ENCODE measurements at regions not wholly inside any gene's neighbourhood (a gene's known extent, or its start where the extent isn't known, plus 50 kb on each side); places are given as distances from the start of the nearest gene placed in this dataset.

GRCh38 chr4:14792702-14793227 lies 209.5 kb upstream of the CPEB2 start:
- peak; percentile 46 for DNase-seq (ENCODE audit: low read depth, low spot score)
- Histone ChIP-seq H3K27ac (ENCODE audit: control insufficient read depth, insufficient read depth, low read length) (peak overlapping the region; percentile 51), H3K4me3 (ENCODE audit: control insufficient read depth in 2 of 3, extremely low read depth in 1 of 3, insufficient read depth in 2 of 3, low read depth in 1 of 3, low read length in 3 of 3) (no peak overlapping the region), H3K27me3 (ENCODE audit: control insufficient read depth, extremely low read depth, insufficient read depth, low read length) (no peaks in the 10 kb centered on the region), H3K4me1 (ENCODE audit: control insufficient read depth, extremely low read depth, insufficient read depth, low read length) (peaks cover 14% of the 10 kb centered on the region), H4K20me1 (ENCODE audit: control insufficient read depth, extremely low read depth, insufficient read depth, low read length) (no peaks in the 10 kb centered on the region), H3K9ac (ENCODE audit: control insufficient read depth, extremely low read depth, insufficient read depth, low read length) (no peak overlapping the region), H3K9me3 (ENCODE audit: control insufficient read depth, low read depth, low read length) (no peaks in the 10 kb centered on the region), H3K79me2 (ENCODE audit: control insufficient read depth, insufficient read depth, low read length) (no peaks in the 10 kb centered on the region), H3K4me2 (ENCODE audit: control insufficient read depth, extremely low read depth, insufficient read depth, low read depth, low read length) (peak overlapping the region; percentile 39), H3K9me1 (ENCODE audit: control insufficient read depth, extremely low read depth, insufficient read depth, low read length) (no peaks in the 10 kb centered on the region), H3K36me3 (ENCODE audit: control insufficient read depth in 2 of 2, extremely low read depth in 1 of 2, insufficient read depth in 2 of 2, low read length in 2 of 2) (no peaks in the 10 kb centered on the region), H2AFZ (ENCODE audit: control insufficient read depth, low read length) (peak overlapping the region; percentile 74)
- TF ChIP-seq, protein P1, sequence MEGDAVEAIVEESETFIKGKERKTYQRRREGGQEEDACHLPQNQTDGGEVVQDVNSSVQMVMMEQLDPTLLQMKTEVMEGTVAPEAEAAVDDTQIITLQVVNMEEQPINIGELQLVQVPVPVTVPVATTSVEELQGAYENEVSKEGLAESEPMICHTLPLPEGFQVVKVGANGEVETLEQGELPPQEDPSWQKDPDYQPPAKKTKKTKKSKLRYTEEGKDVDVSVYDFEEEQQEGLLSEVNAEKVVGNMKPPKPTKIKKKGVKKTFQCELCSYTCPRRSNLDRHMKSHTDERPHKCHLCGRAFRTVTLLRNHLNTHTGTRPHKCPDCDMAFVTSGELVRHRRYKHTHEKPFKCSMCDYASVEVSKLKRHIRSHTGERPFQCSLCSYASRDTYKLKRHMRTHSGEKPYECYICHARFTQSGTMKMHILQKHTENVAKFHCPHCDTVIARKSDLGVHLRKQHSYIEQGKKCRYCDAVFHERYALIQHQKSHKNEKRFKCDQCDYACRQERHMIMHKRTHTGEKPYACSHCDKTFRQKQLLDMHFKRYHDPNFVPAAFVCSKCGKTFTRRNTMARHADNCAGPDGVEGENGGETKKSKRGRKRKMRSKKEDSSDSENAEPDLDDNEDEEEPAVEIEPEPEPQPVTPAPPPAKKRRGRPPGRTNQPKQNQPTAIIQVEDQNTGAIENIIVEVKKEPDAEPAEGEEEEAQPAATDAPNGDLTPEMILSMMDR (optimal IDR thresholded peaks at IDR 0.05 in 1 of 3, IDR thresholded peaks at IDR 0.05 in 1 of 3, conservative IDR thresholded peaks at IDR 0.05 in 1 of 3; ENCODE audit: extremely low read depth in 1 of 3, insufficient read depth in 2 of 3, low read length in 3 of 3): peak; percentile 27 to 44 (median 30)
- TF ChIP-seq EZH2 (IDR thresholded peaks at IDR 0.05; ENCODE audit: low read length): no peak
- FAIRE-seq: peak; percentile 97
- dilution Hi-C loops (cut with MboI; ENCODE audit: extremely low pct_ligation_motif_present, low sequenced_read_pairs): no loop called here

DNA sequence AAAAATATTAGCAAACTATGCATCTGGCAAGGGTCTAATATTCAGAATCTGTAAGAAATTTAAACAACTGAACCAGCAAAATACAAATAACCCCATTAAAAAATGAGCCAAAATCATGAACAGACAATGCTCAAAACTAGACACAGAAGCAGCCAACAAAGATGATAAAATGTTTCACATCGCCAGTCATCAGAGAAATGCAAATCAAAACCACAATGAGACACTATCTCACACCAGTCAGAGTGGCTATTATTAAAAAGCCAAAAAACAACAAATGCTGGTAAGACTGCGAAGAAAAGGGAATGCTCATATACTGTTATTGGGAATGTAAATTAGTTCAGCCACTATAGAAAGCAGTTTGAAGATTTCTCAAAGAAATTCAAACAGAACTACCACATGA lies 201.3 kb upstream of the CPEB2 start:
- DNase-seq (ENCODE audit: low read depth, low spot score) (no peak), FAIRE-seq (peak; percentile 13)
- Histone ChIP-seq H3K36me3 (ENCODE audit: control insufficient read depth in 2 of 2, extremely low read depth in 1 of 2, insufficient read depth in 2 of 2, low read length in 2 of 2) (no peaks in the 10 kb centered on the region), H3K27me3 (ENCODE audit: control insufficient read depth, extremely low read depth, insufficient read depth, low read length) (no peaks in the 10 kb centered on the region), H3K27ac (ENCODE audit: control insufficient read depth, insufficient read depth, low read length) (no peak overlapping the region), H3K9ac (ENCODE audit: control insufficient read depth, extremely low read depth, insufficient read depth, low read length) (no peak overlapping the region), H3K79me2 (ENCODE audit: control insufficient read depth, insufficient read depth, low read length) (no peaks in the 10 kb centered on the region), H3K4me3 (ENCODE audit: control insufficient read depth in 2 of 3, extremely low read depth in 1 of 3, insufficient read depth in 2 of 3, low read depth in 1 of 3, low read length in 3 of 3) (no peak overlapping the region), H3K4me2 (ENCODE audit: control insufficient read depth, extremely low read depth, insufficient read depth, low read depth, low read length) (no peak overlapping the region), H3K4me1 (ENCODE audit: control insufficient read depth, extremely low read depth, insufficient read depth, low read length) (no peaks in the 10 kb centered on the region), H2AFZ (ENCODE audit: control insufficient read depth, low read length) (no peak overlapping the region), H3K9me1 (ENCODE audit: control insufficient read depth, extremely low read depth, insufficient read depth, low read length) (no peaks in the 10 kb centered on the region), H4K20me1 (ENCODE audit: control insufficient read depth, extremely low read depth, insufficient read depth, low read length) (no peaks in the 10 kb centered on the region), H3K9me3 (ENCODE audit: control insufficient read depth, low read depth, low read length) (no peaks in the 10 kb centered on the region)
- dilution Hi-C loops (cut with MboI; ENCODE audit: extremely low pct_ligation_motif_present, low sequenced_read_pairs): no loop called here
- TF ChIP-seq, protein P1 (optimal IDR thresholded peaks at IDR 0.05 in 1 of 3, IDR thresholded peaks at IDR 0.05 in 1 of 3, conservative IDR thresholded peaks at IDR 0.05 in 1 of 3; ENCODE audit: extremely low read depth in 1 of 3, insufficient read depth in 2 of 3, low read length in 3 of 3): no peak
- no peak for TF ChIP-seq EZH2 (IDR thresholded peaks at IDR 0.05; ENCODE audit: low read length)
